ENCODE measurements at regions not wholly inside any gene's neighbourhood (a gene's known extent, or its start where the extent isn't known, plus 50 kb on each side); places are given as distances from the start of the nearest gene placed in this dataset.

DNA sequence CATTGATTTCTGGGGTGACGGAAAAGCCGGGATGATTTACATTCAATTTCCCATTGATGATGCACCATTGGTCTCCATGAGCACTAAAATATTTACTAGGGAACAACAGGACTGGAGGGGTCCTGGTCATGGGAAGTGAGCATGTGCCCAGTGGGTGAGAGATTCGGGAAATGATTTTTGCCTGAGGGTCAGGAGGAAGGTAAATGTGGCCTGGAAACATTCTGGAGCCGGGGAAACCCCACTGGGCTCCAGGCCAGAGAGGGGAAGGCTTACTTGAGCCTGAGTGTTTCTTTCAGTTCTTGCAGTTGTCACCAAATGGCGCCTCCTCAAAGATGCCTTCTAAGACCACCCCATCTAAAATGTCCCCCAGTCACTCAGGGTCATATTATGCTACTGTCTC lies 532.3 kb upstream of the TBX3 start:
- Mint-ChIP-seq H3K9me3 (peaks cover 6% of the 10 kb centered on the region), H3K27me3 (no peaks in the 10 kb centered on the region), H3K4me3 (no peak overlapping the region), H3K36me3 (ENCODE audit: low read depth) (no peaks in the 10 kb centered on the region), H3K4me1 (no peaks in the 10 kb centered on the region), H3K27ac (no peak overlapping the region)
- ATAC-seq (ENCODE audit: low read depth) (no peak), DNase-seq (no peak)
- POLR2A ChIA-PET, result no interaction called here
- intact Hi-C loops (cut with micrococcal nuclease), result no loop called here
- TF ChIP-seq, protein P1, sequence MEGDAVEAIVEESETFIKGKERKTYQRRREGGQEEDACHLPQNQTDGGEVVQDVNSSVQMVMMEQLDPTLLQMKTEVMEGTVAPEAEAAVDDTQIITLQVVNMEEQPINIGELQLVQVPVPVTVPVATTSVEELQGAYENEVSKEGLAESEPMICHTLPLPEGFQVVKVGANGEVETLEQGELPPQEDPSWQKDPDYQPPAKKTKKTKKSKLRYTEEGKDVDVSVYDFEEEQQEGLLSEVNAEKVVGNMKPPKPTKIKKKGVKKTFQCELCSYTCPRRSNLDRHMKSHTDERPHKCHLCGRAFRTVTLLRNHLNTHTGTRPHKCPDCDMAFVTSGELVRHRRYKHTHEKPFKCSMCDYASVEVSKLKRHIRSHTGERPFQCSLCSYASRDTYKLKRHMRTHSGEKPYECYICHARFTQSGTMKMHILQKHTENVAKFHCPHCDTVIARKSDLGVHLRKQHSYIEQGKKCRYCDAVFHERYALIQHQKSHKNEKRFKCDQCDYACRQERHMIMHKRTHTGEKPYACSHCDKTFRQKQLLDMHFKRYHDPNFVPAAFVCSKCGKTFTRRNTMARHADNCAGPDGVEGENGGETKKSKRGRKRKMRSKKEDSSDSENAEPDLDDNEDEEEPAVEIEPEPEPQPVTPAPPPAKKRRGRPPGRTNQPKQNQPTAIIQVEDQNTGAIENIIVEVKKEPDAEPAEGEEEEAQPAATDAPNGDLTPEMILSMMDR (IDR thresholded peaks at IDR 0.05), result no peak
- CTCF ChIA-PET, result no interaction called here

DNA sequence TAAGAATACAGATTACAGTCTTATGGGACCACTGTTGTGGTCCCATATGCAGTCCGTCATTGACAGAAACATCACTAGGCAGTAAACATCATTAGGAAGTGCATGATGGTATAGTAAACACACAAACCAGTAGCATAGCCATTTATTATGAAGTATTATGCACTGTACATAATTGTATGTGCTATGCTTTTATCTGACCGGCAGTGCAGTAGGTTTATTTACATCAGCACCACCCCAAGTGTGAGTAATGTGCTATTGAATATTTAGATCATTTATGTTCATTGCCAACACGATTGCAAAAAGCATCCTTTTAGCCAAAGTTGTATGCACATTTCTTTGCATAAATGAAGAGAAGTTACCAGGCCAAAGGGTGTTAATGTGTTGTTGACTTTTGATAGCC lies 531.6 kb upstream of the TBX3 start:
- DNase-seq (no peak), ATAC-seq (ENCODE audit: low read depth) (no peak)
- Mint-ChIP-seq H3K36me3 (ENCODE audit: low read depth) (no peaks in the 10 kb centered on the region), H3K4me1 (no peaks in the 10 kb centered on the region), H3K4me3 (no peak overlapping the region), H3K9me3 (peaks cover 6% of the 10 kb centered on the region), H3K27me3 (no peaks in the 10 kb centered on the region), H3K27ac (no peak overlapping the region)
- ChIA-PET POLR2A (no interaction called here), CTCF (no interaction called here)
- intact Hi-C loops (cut with micrococcal nuclease), result no loop called here
- TF ChIP-seq, protein P1 (IDR thresholded peaks at IDR 0.05), result no peak

DNA sequence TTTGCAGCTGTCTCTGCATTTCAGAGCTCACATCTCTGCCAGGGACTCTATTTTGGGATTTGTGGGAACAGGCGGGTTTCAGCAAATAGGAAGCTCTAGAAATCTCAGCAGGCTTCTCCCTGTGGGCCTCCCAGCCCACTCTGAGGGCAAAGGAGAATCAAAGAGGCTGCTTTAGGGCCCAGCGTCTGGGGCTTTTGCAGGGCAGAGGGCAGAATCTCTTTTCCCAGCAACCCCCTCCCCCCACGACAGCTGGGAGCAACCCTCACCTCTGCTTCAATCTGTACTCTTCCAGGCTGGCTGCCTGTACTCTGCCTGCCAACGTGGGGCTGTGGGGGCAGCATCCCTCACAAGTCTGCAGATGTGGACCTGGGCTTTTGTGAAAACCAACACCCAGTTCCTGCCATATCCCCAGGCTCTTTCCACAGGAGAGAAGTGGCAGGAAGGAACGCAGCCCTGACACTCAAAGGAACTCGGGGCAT lies 529.6 kb upstream of the TBX3 start:
- Mint-ChIP-seq H3K4me3 (no peak overlapping the region), H3K27ac (no peak overlapping the region), H3K4me1 (no peaks in the 10 kb centered on the region), H3K36me3 (ENCODE audit: low read depth) (no peaks in the 10 kb centered on the region), H3K27me3 (no peaks in the 10 kb centered on the region), H3K9me3 (peaks cover 6% of the 10 kb centered on the region)
- no peak for DNase-seq
- intact Hi-C loops (cut with micrococcal nuclease), result no loop called here
- ChIA-PET POLR2A (no interaction called here), CTCF (no interaction called here)
- no peak for ATAC-seq (ENCODE audit: low read depth)
- TF ChIP-seq, protein P1 (IDR thresholded peaks at IDR 0.05), result no peak

DNA sequence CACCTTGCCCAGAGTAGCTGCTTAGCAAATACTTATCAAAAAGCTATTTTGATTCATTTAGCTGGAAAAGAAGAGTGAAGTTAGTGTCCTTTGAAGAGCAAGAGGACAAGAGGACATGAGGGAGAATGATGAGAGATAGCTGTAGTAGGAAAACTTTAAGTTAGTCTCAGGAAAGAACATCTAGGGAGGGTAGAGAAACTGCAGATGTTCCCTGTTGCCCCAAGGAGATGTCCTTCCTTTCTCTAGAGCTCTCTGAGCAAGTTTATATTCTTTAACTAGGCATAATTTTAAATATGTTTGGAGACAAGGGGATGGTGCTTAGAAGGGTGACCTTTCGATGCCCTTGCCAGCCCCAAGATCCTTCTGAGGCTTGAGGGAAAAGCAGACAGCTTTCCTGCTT lies 529.1 kb upstream of the TBX3 start:
- ATAC-seq (ENCODE audit: low read depth) (no peak), DNase-seq (no peak)
- Mint-ChIP-seq H3K27me3 (no peaks in the 10 kb centered on the region), H3K4me3 (no peak overlapping the region), H3K27ac (no peak overlapping the region), H3K9me3 (peaks cover 6% of the 10 kb centered on the region), H3K36me3 (ENCODE audit: low read depth) (no peaks in the 10 kb centered on the region), H3K4me1 (no peaks in the 10 kb centered on the region)
- intact Hi-C loops (cut with micrococcal nuclease), result no loop called here
- POLR2A ChIA-PET, result no interaction called here
- TF ChIP-seq, protein P1 (IDR thresholded peaks at IDR 0.05), result no peak
- CTCF ChIA-PET, result no interaction called here

DNA sequence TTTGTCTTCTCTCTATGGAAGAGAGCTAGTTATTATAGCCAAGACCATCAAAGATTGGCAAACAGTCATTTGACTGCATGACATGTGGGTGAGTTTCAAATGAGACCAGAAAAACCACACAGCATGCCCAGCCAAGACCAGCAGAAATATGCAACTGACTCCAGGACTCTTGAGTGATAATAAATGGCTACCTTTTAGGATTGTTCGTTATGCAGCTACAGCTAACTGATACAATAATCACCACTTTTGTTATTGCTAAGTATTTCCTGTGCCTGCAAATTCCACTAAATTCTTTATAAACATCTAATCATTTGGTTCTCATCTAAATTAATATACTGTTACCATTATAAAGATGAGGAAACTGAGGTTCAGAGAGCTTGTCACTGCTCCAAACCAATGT lies 528.4 kb upstream of the TBX3 start:
- Mint-ChIP-seq H3K4me3 (no peak overlapping the region), H3K36me3 (ENCODE audit: low read depth) (no peaks in the 10 kb centered on the region), H3K4me1 (no peaks in the 10 kb centered on the region), H3K27me3 (no peaks in the 10 kb centered on the region), H3K9me3 (peaks cover 6% of the 10 kb centered on the region), H3K27ac (no peak overlapping the region)
- POLR2A ChIA-PET, result no interaction called here
- DNase-seq (no peak), ATAC-seq (ENCODE audit: low read depth) (no peak)
- intact Hi-C loops (cut with micrococcal nuclease), result no loop called here
- CTCF ChIA-PET, result no interaction called here
- TF ChIP-seq, protein P1 (IDR thresholded peaks at IDR 0.05), result no peak

Data from activated B cell treated with CpG ODN at 0.5 μM for 24 hours (primary cell).